HG02798 (cell line): ENCODE measurements at regions not wholly inside any gene's neighbourhood (a gene's known extent, or its start where the extent isn't known, plus 50 kb on each side); places are given as distances from the start of the nearest gene placed in this dataset.
A peak's percentile ranks its signal among the peaks of the same experiment; 100 is the strongest.

Experiments used
- ATAC-seq: cut with Tn5 transposase; IDR thresholded peaks from one replicate; pipeline ENCODE4 v1.9.1; 2021; ENCODE audit warnings: mild to moderate bottlenecking; ENCODE audit not compliant: unreplicated experiment, poor library complexity

DNA sequence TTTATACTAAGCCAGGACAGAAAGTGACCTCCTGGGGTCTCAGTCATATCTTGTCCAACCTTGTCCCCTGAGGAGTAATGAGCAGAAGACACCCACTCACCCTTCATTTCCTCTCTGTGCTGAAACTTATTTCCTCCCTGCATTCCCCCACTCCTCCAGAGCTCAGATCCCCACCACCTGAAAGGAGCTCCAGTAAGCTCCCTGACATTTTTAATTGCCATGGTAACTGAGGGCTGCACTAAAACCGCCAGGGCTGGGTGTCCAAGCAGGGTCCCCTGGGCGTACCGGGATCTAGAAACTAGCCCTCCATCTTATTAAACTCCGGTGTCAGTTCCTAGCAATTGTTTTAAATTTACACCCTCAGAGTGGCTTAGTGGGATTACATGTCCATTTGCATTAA, 393.3 kb upstream of the HNRNPA3 start:
- no peak for ATAC-seq

DNA sequence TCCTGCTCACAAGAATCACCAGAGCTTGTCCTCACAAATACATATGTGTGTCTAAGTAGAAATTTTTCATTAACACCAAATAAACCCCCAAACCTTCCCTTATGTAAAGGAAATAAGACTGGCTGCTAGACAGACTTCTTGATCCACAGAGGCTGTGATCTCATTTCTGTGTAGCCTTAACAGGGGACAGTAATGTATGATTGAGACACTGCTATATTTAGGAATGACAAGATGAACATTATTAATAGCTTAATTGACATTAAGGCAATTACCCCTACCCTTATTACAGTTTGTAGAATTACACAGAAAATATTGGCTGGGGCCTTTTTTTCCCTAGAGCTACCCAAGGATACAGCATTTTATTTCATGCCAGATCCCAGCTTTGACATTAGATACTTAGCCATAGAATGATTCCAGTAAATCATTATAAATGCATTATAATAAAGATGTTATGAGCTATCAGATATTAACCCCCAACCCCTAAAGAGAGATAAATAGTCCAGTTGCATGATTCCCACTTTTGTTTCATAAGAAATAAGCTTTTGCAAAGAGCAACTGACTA, 392.1 kb upstream of the HNRNPA3 start:
- ATAC-seq = no peak

DNA sequence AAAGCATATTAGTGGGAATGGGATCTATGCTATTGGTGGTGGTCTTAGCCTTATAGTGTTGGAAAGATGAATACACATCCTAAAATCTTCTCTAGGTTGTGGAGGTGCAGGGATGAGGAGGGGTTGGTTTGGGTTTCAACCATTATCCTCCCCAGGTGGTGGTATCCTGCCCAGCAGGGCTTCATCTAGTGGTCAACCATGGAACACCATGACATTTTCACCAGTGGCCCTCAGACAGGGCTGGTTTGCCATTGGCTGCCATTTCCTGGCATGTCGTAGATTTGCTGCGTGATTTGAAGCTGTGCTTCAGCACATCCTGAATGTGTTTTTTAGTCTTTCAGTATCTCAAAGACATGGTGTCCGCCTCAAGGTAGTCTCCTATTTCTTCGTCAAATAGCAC, 391.2 kb upstream of the HNRNPA3 start:
- no peak for ATAC-seq

DNA sequence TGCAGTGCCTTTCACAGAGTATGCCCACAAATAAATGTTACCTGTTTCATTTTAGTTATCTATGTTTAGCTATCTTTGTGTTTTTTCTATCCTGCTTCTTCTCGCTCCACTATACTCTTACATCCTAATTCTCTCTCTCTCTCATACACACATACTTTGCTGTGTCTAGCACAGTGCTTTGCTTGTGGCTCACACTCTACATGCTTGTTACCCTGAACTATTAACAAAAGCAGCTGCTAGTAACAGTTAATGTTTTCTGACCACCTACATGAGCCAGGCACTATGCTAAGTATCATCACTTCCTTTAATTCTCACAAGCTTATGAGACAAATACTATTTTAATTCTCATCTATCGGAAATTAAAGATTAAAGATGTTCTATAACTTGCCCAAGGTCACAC, 390.5 kb upstream of the HNRNPA3 start:
- no peak for ATAC-seq

DNA sequence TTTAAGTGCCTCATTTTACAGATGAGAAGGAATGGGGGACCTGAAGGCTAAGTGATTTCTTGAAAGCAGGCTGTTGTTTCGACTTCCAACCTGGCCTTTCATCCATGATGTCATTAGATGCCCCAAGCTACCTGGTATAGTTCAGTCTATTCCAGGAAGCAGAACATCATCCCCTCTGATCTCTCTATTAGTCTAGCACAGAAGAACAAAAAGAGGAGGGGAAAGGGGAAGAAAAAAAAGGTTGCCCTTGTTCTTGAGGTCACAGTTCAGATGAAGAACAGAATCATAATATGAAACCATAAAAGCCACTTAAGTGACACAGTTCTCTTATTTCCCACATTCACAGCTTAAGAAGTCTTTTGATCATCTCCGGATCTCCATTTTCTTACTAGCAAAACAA, 386.2 kb upstream of the HNRNPA3 start:
- ATAC-seq = no peak

DNA sequence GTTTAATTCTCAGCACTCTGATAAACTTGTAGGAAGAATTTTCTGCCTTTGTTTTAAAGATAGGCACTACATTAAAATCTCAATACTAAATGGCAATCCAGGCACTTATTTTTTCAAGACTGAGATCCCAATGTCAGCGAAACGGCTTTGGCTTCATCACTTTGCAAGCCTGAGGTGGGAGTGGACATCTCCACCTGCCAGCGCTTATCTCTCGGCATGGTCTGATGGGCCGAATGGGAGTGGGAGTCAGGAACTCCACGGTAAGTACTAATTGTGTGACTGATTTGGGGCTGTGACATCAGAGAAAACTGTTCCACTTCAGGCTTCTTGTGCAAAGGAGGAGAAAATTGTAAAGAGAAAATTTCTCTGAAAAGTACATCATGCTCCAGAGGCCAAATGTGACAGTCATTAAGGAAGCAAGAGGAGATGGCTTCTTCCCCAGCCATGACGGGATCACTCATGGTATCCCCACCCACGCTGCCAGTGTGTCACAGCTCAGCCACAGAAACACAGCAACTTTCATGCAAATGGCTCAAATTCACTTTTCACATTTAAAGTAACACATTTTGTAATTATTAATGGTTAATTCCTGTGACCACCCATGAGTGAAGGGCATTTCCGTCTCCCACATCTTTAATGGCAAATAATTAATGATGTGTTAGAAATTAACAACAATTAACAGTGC, 385.5 kb upstream of the HNRNPA3 start:
- peak; percentile 45 for ATAC-seq

DNA sequence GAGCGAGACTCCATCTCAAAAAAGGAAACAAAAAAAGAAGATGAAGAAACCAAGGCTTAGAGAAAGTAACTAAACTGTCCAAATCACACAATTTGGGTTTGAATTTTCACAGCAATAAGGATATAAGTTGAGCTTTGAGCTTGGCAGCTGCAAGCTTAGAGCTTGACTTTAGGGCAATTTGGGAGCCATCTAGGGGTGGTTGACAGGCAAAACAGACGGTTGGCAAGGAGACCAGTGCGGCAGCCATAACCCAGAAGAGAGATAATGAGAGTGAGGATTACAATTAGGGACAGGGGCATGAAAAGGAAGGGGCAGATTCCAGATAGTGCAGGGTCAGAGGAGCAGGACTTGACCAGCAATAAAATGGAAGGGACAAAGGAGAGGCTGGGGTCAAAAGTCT, 382.2 kb upstream of the HNRNPA3 start:
- ATAC-seq = peak; percentile 62

DNA sequence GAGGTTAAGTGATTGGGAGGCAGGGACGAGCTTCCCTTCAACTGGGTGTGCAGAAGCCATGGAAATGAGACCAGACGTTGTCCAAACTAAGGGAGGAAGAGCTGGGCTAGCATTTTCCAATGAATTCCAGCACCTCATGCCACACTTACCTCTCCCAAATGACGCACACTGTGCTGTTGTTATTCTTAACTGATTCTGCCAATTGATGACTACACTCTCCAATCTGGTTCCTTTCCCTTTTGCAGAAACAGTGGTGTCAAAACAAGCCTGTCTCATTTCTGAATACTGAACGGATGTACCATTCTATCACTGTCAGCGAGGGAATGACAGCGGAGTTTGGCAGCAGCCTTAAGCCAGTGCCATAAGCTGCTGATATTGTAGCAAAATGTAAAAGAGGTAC, 380.5 kb upstream of the HNRNPA3 start:
- no peak for ATAC-seq

DNA sequence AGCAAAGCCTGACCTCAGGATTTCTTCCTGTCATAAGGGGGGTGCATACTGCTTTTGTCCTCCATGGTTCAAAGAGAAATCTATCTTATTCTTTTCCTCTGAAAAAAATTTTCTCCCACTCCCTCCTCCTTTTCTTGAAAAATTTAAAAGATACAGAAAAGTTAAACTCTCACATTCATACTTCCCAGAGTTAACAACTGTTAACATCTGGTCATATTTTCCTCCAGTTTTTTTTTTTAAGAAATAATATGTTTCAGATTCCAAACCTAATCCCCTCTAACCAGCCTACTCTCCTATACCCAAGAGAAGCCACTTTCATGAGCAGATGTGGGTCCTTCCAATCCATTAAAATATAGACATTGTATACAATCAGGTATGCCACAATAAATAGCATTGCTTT, 378.9 kb upstream of the HNRNPA3 start:
- ATAC-seq = no peak

DNA sequence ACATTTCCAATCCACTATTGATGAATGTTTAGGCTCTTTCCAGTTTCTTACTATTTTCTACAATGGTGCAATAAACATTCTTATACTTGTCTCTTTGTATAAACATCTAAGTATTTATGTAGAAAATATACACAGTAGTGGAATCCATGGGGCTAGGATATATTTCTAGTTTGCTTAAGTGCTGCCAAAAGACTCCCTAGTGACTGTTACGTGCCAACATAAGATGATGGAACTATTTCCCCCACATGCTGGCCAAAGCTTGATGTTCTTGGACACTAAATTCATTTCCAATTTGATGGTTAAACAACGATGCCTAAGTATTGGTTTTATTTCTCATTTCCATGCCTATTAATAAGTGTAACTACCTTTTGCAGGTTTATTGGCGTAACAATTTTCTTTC, 378.4 kb upstream of the HNRNPA3 start:
- ATAC-seq = no peak

DNA sequence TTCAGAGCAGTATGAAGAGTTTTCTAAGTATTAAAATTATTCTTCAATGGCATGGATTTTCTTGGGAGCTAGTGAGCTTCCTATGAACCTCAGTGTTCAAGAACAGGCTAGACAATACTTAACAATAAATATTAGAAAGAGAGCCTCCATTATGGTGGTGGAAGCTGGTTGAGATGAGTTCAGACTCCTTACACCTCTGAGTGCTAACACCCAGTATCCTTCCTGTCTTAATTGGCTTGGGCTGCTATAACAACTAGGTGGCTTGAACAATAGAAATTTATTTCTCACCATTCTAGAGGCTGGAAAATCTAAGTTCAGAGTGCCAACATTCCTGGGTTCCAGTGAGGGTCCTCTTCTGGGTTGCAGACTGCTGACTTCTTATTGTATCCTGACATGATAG, 369.4 kb upstream of the HNRNPA3 start:
- no peak for ATAC-seq

DNA sequence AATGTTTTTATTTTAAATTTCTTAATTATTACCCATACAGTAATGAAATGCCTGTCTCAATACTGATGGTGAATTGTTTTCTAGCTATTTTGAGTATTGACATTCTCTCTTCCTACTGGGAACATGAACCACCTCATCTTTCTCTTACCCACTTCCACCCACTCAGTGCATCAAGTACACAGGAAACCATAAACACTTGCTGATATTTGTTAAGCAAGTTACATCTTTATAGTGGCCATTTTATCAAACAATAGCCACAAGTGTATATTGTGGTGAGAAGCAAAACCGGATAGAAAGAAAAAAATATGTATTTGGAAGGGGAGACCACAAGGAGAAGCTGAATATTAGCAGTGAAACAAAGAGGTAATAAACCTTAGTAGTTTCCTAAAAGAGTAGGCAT, 368.1 kb upstream of the HNRNPA3 start:
- no peak for ATAC-seq

DNA sequence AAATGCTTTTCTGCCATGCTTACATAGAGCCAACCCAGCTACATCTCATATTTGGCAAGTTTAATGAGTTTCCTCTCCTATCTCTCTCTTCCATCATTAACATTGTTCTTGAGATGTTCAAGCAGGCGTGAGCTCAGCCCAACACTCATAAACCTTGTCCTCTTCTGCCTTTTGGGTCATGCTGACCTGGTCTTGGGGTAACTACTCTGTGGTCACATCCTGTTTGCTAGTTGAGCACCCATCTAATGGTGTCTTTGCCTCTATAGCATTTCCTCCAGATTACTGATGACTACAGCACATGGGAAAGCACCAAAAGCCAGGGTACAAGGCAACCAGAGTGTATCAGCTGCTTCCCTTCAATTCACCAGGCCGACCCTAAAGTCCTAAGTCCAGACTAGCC, 366.9 kb upstream of the HNRNPA3 start:
- ATAC-seq = no peak

DNA sequence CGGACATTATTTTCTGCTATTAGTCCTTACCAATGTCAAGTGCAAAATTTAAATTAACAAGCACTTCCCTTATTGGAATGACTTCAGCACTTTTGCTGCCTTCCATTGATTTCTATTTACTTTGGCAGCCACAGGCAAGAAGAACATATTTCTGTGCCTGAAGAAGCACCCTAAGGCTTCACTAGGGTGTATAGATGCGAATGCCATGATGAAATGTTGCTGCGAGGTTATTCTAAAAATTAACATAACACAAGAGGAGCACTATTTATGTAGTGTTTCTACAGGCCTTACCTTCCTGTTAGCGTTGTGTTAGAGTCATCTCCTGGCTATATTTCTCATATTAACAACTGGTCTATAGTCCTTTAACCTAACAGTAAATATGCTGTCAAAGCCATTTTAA, 365.0 kb upstream of the HNRNPA3 start:
- ATAC-seq = no peak

DNA sequence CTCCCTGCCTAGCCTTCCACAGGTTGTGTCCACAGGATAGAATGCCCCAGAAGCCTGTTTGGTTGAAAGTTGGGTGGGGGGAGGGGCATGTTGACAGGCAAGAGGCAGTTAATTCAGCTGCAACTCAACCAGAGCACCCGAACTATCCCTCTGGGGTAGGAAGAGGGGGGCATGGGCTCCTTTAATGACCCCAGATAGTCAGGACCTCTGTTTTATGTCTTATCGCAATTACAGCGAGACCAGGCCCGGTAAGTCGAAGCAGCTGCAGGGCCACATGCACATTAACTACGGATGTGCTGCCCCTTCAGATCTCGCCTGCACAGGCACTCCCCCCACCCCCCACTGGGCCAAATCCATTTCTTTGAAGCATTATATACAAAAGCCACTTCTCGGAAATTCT, 363.8 kb upstream of the HNRNPA3 start:
- no peak for ATAC-seq

DNA sequence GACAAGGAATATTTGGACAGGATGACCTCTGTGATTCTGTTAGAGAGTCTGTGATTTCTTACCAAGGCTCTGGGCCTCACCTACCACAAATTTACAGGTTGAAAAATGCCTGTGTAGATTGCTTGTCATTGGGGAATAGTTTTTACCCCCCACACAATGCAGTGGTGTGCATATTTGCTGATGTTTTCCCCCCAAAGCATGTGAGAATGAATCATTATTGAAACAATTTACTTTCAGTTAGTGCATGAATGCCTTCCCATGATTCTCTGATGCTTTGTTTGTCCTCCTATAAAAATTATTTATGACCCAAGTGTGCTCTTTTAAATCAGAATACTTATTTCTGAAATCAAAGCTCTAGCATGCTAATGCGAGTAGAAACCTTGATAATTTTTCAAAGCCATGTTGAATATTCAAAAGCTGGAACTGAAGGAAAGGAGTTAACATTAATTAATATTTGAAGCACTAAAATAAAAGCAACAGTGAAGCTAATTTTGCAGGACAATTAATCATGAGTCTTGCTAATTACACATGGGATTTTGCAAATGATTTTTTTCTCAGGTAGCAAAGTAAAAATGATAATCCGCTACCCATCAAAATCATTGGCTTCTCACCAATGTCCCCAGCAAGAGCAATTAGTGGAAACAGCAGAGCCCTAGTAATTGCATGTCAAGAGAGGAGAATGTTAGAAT, 361.2 kb upstream of the HNRNPA3 start:
- no peak for ATAC-seq

DNA sequence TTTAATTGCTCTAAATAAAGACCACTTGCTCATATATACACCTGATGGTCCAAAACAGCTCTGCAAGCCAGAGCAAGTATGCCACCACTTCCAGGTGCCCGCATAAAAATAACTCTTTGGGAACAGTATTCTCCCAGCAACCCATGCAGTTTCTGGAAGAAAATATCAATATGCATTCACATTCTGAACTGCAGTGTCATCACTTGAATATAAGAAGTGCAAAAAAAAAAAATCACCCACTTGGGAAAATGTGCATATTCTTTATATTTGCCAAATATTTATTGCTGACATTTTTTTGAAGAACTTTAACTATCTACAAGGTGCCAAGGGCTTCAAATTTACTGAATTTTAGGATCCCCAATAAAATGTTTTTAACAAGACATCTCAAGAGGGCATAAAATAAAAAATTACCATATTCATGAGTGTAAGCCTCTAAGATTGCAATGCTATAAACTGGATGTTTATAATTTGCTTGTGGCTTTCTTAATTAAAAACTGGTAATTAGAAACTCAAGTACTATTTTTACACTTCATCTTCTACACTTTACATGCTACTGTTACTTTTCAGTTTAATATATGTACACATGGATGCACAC, 360.6 kb upstream of the HNRNPA3 start:
- ATAC-seq = no peak

DNA sequence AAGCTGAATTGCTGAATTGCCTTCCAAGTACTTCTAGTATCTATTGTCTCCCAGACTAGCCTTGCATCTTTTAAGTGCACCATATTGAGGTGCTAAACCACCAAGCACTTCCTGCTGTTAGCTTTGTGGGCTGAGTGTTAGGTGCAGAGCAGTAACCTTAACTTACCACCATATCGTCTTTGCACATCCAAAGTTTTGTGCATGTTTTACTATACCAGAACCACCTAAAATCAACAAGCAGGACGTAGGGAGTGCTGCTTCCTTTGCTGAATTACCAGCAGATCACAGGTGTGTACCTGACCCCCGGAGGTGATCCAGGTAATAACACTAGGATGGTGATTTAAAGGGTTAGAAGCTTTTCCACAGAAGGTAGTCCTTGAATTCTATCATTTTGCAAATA, 359.9 kb upstream of the HNRNPA3 start:
- no peak for ATAC-seq

DNA sequence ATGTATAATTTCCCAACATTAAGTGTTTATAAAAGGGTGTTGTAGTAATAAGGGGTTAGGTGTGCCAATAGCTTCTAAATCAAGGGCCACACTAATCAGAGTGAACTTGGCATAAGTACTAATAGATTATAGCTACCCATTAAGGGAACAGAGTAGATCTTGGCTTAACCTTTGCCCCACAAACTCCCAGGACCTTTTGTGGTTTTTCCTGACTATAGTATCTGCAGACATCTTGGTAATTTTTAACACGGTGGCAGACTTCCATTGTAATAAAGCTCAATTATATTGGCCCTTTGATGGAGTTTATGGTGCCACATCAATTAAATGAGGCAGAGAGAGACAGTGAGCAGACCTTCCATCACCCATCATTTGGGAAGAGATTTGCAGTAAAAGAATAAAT, 358.5 kb upstream of the HNRNPA3 start:
- no peak for ATAC-seq

DNA sequence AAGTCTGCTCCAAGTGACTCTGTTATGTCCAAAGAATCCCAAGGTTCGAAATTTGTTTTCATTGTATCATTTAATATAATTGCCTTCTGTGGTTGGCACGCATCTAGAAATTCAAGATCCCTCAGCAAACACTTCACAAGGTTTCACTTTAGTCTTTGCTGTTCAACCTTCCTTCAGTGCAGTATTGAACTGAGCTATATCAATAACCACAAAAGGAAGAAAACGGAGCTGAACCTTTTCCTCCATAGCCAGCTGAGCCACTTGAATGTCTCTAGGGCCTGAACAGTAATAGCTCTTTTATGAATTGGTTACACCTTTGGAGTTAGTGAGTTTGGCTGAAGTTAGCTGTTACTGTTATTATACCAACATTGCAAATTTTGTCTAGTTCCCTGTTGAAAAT, 357.7 kb upstream of the HNRNPA3 start:
- ATAC-seq = no peak

DNA sequence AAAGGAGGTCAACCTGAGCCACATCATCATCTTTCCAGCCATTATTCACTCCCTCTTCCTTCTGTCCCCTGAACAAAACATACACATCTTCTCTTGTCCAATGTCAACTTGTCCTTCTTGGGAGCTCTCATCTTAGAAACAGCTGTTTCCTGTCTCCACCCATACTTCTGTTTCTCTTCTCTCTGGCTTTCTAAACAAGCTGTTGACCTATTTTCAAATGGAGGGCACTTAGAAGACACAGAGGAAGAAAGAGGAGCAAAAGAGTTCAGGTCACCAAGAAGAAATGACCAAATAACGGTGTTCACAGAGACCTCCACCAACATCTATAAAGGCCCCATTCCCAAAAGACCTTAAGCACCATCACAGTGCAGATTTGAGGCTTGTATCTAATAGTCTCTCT, 355.9 kb upstream of the HNRNPA3 start:
- no peak for ATAC-seq

DNA sequence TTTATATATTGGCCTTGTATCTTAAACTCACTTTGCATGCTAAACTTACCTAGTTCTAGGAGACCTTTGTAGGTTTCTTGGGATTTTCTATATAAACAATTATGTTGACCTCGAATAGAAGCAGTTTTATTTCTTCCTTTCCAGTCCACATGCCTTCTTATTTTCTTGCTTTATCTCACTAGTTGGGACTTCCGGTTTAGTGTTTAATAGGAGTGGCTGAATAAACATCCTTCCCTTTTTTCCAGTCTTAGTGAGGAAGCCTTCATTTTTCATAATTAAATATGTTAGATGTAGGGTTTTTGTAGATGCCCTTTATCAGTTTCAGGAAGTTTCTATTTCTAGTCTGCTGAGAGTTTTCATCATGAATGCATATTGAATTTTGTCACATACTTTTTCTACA, 347.3 kb upstream of the HNRNPA3 start:
- ATAC-seq = no peak
